HepG2 (cell line): ENCODE measurements at regions not wholly inside any gene's neighbourhood (a gene's known extent, or its start where the extent isn't known, plus 50 kb on each side); places are given as distances from the start of the nearest gene placed in this dataset.

ENCODE experiments used
- RNF219 ChIP-seq: sonication (generic); formaldehyde crosslinking; IDR thresholded peaks from 2 replicates; pipeline ENCODE4 v1.5.0; 2020; ENCODE audit warnings: mild to moderate bottlenecking, missing genetic modification reagents
- TRIM24 ChIP-seq: sonication (generic); formaldehyde crosslinking; IDR thresholded peaks from 2 replicates; pipeline ENCODE4 v1.8.0; 2022; ENCODE audit warnings: mild to moderate bottlenecking, missing genetic modification reagents
- ZNF274 ChIP-seq: sonication (generic); formaldehyde crosslinking; IDR thresholded peaks from 2 replicates; pipeline ENCODE4 v1.5.1; 2020; ENCODE audit warnings: mild to moderate bottlenecking, missing genetic modification reagents
- TF ChIP-seq, protein P1 (sequence below): sonication (generic); formaldehyde crosslinking; IDR thresholded peaks from 2 replicates; pipeline ENCODE4 v1.5.0; 2020; ENCODE audit warnings: mild to moderate bottlenecking, missing genetic modification reagents, moderate library complexity
- TF ChIP-seq, protein P2 (sequence below): sonication (generic); formaldehyde crosslinking; IDR thresholded peaks from 2 replicates; pipeline ENCODE4 v1.5.0; 2020; ENCODE audit warnings: missing genetic modification reagents, mild to moderate bottlenecking, borderline replicate concordance
- TF ChIP-seq, protein P3 (sequence below): IDR thresholded peaks from 2 replicates; pipeline ENCODE4 v1.6.1; 2016; ENCODE audit warnings: missing compliant biosample characterization, missing genetic modification reagents, borderline replicate concordance

GRCh38 chr12:84791444-84791843 lies 121.2 kb downstream of the SLC6A15 start:
- no peak for TF ChIP-seq TRIM24 (CRISPR knock-in tag)
- TF ChIP-seq ZNF274, result no peak
- TF ChIP-seq, protein P1, sequence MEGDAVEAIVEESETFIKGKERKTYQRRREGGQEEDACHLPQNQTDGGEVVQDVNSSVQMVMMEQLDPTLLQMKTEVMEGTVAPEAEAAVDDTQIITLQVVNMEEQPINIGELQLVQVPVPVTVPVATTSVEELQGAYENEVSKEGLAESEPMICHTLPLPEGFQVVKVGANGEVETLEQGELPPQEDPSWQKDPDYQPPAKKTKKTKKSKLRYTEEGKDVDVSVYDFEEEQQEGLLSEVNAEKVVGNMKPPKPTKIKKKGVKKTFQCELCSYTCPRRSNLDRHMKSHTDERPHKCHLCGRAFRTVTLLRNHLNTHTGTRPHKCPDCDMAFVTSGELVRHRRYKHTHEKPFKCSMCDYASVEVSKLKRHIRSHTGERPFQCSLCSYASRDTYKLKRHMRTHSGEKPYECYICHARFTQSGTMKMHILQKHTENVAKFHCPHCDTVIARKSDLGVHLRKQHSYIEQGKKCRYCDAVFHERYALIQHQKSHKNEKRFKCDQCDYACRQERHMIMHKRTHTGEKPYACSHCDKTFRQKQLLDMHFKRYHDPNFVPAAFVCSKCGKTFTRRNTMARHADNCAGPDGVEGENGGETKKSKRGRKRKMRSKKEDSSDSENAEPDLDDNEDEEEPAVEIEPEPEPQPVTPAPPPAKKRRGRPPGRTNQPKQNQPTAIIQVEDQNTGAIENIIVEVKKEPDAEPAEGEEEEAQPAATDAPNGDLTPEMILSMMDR, result no peak
- no peak for TF ChIP-seq RNF219 (CRISPR knock-in tag)
- TF ChIP-seq, protein P2, sequence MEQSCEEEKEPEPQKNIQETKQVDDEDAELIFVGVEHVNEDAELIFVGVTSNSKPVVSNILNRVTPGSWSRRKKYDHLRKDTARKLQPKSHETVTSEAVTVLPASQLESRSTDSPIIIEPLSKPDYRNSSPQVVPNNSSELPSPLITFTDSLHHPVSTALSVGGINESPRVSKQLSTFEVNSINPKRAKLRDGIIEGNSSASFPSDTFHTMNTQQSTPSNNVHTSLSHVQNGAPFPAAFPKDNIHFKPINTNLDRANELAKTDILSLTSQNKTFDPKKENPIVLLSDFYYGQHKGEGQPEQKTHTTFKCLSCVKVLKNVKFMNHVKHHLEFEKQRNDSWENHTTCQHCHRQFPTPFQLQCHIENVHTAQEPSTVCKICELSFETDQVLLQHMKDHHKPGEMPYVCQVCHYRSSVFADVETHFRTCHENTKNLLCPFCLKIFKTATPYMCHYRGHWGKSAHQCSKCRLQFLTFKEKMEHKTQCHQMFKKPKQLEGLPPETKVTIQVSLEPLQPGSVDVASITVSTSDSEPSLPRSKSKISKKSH (CRISPR knock-in tag), result no peak
- TF ChIP-seq, protein P3, sequence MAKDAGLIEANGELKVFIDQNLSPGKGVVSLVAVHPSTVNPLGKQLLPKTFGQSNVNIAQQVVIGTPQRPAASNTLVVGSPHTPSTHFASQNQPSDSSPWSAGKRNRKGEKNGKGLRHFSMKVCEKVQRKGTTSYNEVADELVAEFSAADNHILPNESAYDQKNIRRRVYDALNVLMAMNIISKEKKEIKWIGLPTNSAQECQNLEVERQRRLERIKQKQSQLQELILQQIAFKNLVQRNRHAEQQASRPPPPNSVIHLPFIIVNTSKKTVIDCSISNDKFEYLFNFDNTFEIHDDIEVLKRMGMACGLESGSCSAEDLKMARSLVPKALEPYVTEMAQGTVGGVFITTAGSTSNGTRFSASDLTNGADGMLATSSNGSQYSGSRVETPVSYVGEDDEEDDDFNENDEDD, result no peak
